DND-41 (cell line): ENCODE measurements at regions not wholly inside any gene's neighbourhood (a gene's known extent, or its start where the extent isn't known, plus 50 kb on each side); places are given as distances from the start of the nearest gene placed in this dataset.

Experiments used
- CTCF ChIP-seq: IDR thresholded peaks from 2 replicates; pipeline ENCODE4 v1.5.1; 2012; ENCODE audit warnings: borderline replicate concordance, low read length, moderate library complexity, mild to moderate bottlenecking; ENCODE audit not compliant: poor library complexity, severe bottlenecking; ENCODE audit errors: extremely low read depth
- EZH2 ChIP-seq: IDR thresholded peaks from 3 replicates; pipeline ENCODE4 v1.6.1; 2012; ENCODE audit warnings: borderline replicate concordance, low read depth, mild to moderate bottlenecking, moderate library complexity, low read length, inconsistent platforms; ENCODE audit not compliant: severe bottlenecking

- TF ChIP-seq CTCF (no peak), EZH2 (no peak)
Measured at GRCh38 chr1:83555871-83556270, 443.1 kb downstream of the TTLL7 start.
